ENCODE measurements at regions not wholly inside any gene's neighbourhood (a gene's known extent, or its start where the extent isn't known, plus 50 kb on each side); places are given as distances from the start of the nearest gene placed in this dataset.
"Not testable (repeated sequence)": the region's sequence is repeated elsewhere in the genome, so short reads cannot be mapped to it uniquely, and the experiment has no call there.

DNA sequence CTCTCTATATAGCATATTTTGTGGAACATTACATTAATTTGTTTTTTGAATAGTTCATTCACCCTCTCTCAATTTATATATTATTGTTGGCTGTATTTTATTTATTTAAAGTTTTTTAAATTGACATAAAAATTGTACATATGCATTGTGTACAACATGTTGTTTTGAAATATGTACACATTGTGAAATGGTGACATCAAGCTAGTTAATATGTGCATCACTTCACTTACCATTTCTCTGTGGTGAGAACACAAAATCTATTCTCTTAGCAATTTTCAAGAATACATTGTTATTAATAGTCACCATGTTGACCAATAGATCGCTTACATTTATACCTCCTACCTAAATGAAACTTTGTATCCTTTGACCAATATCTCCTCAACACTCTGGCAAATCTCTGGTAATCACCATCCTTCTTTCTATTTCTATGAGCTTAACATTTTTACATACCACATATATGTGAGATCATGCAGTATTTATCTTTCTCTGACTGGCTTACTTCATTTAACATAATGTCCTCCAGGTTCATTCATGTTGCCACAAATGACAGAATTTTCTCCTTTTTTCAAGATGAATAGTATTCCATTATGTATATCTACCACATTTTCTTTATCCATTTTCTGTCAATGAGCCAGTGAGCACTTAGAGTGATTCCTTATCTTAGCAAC, 180.9 kb upstream of the DEPDC1 start:
- DNase-seq = no peak

DNA sequence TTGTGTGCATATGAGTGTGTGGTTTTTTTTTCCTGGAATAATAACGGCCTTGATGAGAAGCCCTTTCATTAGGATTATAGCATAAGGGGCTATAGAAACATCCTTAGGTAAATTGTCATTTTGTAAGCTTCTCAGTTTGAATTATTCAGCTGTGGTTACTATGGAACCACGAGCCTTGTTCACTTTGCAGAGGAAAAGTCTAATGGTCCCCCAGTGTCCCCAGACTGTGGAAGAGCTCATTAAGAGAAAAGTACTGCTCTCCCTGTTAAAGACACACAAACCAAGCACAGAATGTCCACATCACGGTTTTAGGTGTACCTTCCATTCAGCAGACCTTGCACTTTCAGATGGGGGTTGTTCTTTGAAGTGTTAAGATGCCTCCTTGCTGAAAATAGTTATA, 199.3 kb upstream of the DEPDC1 start:
- DNase-seq = no peak

GRCh38 chr1:68703921-68704354, 207.1 kb upstream of the DEPDC1 start:
- no peak for DNase-seq

DNA sequence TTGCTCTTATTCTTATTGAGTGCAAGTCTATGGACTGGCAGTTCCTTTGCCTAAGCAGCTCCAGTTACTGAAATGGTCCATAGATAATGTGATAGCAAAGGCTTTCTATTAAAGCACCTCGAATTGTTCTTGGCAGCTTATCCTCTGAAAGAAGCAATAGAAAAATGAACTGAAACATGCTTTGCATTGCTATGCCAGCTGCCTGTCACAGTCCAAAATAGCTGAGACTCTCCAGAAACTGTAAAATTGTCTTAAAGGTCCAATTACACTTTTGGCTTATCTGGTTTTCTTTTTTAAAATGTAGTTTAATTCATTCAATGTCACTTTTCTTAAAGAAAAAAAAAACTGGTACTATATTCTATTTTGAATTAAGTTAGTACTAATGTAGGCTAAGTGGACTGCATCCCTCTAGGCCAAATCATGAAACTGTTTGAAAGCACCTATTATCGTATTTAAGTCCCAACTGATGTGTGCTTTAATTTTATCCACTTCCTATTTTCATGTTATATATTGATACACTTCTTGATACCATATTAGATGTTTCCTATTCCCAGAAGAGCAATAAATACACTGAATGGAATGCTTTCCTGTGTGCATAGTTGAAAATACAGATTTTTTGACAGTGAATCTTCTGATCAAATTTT, 208.0 kb upstream of the DEPDC1 start:
- no peak for DNase-seq

DNA sequence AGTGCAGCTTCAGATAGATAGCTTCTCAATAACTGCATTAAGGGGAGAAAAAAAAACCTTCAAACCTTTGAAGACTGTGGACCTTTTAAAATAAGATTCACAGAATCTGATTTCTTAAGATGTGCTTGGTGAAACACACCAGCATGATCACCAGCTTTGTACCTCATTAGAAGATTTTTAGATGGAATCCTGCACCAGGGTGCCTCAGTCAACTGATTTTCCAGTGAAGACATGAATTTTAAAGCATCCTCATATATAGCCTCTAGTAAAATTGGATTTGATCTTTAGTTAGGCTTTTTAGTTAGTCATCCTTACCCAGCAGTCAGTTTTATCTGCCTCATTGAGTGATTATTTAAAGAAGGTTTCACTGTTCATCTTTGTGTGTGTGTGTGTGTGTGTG, 208.6 kb upstream of the DEPDC1 start:
- DNase-seq = no peak

DNA sequence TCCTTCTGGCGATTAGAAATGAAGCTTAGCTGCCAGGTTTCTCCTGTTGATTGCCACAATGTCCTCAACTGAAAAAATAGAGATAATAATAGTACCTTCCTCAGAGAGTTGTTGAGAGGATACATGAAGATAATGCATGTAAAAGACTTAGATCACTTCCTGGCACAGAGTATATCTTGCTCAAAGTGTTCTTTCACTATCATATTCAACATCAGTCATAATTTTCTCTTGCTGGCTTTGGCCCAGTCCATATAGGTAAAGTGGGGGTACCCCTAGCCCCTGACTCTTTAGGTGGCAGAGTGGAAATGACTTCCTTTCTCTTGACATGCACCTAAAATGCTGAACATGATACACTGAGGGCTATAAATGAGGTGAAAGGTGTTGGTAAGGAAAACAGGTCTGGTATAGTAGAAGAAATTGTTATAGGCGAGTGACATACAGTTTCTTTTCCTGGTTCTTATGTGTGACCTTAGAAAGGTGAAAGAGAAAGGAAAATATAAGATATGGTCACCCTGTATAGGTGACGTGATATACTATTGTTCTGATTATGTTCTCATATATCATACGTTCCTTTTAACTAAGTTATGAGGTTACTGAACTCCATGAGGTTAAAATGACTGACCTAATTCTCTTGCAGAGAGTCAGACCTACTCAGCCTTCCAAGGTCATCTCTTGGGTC, 209.9 kb upstream of the DEPDC1 start:
- DNase-seq = no peak

GRCh38 chr1:68717330-68717729, 220.4 kb upstream of the DEPDC1 start:
- no peak for DNase-seq

GRCh38 chr1:68720476-68720875, 223.6 kb upstream of the DEPDC1 start:
- DNase-seq = no peak

DNA sequence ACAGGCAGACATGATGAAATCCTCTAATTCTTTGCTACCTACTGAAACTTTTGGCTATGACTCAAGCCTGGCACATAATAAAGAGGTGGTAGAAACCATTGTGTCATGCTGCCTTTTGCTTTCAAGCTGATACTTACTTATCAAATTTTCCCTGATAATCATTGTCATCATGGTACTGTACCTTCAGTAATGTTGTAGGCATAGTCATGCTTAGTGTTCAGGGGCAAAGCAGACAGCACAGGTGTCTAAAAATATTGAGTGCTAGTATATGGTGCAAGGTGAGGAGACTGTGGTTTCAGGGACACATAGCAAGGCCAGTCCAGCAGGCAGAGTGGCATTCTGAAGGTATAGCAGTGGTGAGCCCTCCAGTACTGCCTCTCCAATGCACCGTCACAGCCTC, 226.9 kb upstream of the DEPDC1 start:
- DNase-seq = no peak

- DNase-seq = no peak
These were observed 228.3 kb upstream of the DEPDC1 start for GRCh38 chr1:68725001-68725752.

GRCh38 chr1:68739486-68739885, 242.6 kb upstream of the DEPDC1 start:
- DNase-seq = not testable (repeated sequence)

DNA sequence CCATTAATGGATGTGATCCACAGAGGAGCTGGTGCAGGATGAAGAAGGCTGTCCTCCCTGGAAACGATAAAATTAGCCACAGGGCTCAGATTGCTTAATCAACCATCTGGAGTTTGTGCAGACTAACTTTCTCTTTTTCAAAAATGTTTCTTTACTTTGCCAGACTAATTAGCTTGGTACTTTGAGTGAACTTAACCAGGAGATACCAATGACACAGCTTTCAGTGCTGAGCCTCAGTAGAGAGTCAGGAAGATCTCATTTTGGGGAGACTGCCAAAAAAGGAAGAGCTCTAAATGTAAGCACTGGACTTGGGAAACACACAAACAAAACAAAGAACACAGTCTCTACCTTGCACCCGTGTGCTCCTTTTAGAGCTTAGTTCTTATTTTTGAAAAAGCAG, 248.1 kb upstream of the DEPDC1 start:
- DNase-seq = no peak

- no peak for DNase-seq
These were observed 248.6 kb upstream of the DEPDC1 start for GRCh38 chr1:68745451-68745850.

DNA sequence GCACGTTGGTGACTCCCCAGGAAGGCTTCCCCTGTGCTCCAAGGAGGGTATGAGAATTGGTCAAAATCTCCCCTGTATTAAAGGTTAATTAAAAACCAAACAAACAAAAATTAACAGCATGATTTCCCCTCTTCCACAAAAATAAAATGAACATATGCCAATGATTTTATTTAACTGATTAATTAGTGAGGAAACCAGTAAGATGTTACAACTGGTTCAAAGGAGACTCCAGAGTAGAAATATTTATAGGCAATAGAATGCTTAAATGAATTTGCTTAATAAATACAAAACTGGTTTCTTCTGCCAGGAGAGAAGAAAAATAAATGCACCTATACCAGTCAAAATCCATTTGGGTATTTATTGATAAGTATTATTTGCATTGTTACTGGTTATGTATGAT, 249.5 kb upstream of the DEPDC1 start:
- DNase-seq = no peak

DNA sequence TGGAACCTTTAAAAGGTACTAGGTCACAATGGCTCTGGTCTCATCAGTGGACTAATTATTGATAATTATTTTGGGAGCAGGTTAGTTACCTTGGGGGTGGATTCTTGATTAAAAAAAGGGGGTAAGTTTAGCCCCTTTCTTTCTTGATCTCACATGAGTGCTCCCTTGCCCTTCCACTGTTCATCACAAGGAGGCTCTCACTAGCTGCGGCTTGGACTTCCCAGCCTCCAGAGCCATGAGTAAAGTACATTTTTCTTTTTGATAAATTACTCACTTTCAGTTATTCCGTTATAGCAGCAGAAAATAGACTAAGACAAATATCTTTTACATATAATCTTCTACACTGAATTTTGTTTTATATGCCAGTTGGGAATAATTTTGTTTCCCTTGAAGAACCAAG, 254.8 kb upstream of the DEPDC1 start:
- no peak for DNase-seq

DNA sequence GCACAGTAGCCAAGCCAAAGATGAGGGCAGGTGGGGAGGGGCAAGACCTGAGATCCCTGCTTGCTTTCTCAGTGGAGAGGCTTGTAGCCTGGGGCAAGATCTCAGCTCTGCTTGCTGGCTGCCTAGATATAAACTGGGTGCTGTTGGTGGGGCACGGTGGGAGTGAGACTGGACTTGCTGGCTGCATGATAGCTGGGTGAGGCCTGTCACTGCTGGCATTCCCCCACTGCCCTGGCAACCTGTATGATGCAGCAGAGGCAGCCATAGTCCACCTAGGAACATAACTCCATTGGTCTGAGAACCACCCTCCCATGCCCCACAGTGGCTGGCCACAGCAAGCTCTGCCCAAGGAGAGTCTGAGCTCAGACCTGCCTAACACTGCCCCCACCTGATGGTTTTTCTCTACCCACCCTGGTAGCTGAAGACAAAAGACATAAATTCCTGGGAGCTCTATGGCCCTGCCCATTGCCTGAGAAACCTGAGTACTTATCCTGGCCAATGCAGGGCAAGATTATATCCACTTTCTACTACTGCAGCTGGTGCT, 261.9 kb upstream of the DEPDC1 start:
- no peak for DNase-seq

DNA sequence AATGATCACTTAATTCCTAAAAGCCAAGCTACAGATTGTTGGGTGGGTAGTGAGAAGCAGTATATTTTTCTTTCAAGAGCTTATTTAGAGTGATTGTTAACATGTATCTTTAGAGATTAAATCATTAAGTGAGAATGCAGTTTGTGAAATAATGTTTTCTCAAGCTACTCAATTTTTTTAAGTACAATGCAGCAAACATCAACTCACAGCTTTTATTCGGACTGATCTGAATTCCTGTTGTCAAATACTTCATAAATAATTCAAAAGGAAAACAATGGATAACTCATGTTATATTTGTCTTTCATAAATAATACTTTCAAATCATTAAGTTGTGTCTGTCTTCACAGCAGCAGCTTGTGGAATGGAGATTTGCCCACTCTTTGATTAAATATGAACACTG, 271.1 kb upstream of the DEPDC1 start:
- DNase-seq = no peak

DNA sequence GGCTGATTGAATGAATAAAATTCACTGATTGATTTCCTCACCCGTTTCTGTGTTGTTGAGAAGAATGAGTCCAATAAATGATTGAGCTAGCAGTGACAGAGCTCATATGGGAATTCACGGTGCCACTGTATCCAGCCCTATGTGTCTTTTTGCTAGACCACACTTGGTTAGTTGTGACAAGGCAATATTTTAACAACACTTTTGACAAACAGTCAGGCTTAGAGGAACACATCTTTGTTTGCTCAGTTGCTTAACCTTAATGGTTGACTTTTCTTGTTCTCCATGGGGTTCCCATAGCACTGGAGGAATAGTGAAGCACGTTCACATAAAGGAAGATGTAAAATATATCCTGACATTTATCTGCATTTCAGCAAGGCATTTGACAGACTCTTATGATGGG, 273.9 kb upstream of the DEPDC1 start:
- no peak for DNase-seq

DNA sequence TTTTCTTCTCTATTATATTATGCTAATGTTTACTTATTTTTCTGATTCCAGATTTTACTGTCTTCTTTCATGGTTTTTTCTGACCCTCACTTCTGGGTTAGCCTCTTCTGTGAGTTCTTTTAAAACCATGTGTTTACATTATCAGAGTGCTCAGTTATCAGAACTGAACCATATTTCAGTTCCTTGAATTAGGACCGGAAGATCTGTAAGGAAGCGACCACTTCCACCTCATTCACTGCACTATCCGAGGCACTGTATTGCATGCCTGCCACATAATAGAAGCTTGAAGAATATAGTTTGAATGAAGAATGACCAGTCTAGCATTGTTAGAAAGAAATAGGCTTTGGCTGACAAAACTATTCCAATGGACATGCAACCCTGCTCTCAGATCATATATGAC, 281.0 kb upstream of the DEPDC1 start:
- no peak for DNase-seq

- DNase-seq = not testable (repeated sequence)
These were observed 283.0 kb upstream of the DEPDC1 start for GRCh38 chr1:68779841-68780240.

GRCh38 chr1:68780919-68781318, 284.0 kb upstream of the DEPDC1 start:
- DNase-seq = no peak

GRCh38 chr1:68782890-68783289, 286.0 kb upstream of the DEPDC1 start:
- no peak for DNase-seq

- no peak for DNase-seq
These were observed 288.4 kb upstream of the DEPDC1 start for GRCh38 chr1:68785328-68785727.

Measured in activated CD4-positive, alpha-beta T cell treated with anti-CD3 and anti-CD28 coated beads, Interleukin-10, Interleukin-2, amounts not matched to agents 100 ng/mL and 50 ng/mL, durations not matched to agents 16 hours and 8 hours (primary cell).